ENCODE measurements at regions not wholly inside any gene's neighbourhood (a gene's known extent, or its start where the extent isn't known, plus 50 kb on each side); places are given as distances from the start of the nearest gene placed in this dataset.

DNA sequence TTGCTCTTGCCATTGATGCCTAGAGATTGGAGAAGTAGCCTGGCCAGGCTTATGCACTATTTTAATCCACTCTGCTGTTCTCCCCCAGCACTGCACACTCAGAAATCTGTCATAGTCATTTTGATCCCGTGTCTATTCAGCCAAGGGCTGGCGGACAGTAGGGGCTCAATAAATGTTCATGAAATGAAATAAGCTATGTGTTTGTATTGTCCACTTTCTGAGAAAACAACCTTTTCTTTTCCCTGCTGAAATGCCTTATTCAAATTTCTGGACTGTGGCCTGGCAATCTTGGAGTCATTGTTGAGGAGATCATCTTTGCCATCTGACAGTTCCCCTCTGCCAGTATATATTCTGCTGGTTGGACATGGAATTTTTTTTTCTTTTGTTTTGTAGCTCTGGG, 550.4 kb upstream of the MAP3K7 start:
- Mint-ChIP-seq H3K4me1 (peaks cover 21% of the 10 kb centered on the region), H3K9me3 (no peaks in the 10 kb centered on the region), H3K4me3 (no peak overlapping the region)

GRCh38 chr6:91135406-91136103, 548.7 kb upstream of the MAP3K7 start:
- Mint-ChIP-seq H3K4me3 (no peak overlapping the region), H3K9me3 (no peaks in the 10 kb centered on the region), H3K36me3 (no peaks in the 10 kb centered on the region), H3K27me3 (ENCODE audit: low read depth) (peaks cover 2% of the 10 kb centered on the region), H3K4me1 (peaks cover 13% of the 10 kb centered on the region), H3K27ac (no peak overlapping the region)
- DNase-seq (ENCODE audit: low spot score in 2 of 2, unreplicated experiment in 2 of 2), result no peak
- no peak for TF ChIP-seq CTCF (IDR thresholded peaks at IDR 0.05; ENCODE audit: unreplicated experiment)

More for the DNA sequence above, 550.4 kb upstream of the MAP3K7 start:
- Mint-ChIP-seq H3K27ac (no peak overlapping the region), H3K27me3 (ENCODE audit: low read depth) (peaks cover 2% of the 10 kb centered on the region), H3K36me3 (no peaks in the 10 kb centered on the region)
- no peak for DNase-seq (ENCODE audit: low spot score in 2 of 2, unreplicated experiment in 2 of 2)
- no peak for TF ChIP-seq CTCF (IDR thresholded peaks at IDR 0.05; ENCODE audit: unreplicated experiment)

DNA sequence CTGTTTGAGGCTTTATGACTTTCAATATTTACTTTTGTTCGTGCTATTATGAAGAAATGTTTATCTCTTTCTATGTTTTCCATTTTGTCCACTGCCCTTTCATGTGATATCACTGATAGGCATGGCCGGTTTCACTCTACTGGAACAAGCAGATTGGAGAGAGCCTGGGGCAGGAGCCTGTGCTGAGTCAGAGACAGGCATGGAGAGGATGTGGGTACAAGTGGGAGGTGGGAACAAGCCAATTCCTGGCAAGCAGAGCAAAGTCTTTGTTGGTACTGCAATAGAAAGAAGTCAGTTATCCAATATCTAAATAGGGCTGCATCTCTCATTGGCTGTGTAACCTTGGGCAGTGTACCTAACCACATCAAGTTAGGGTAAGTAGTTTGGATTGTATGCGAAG, 545.6 kb upstream of the MAP3K7 start:
- no peak for TF ChIP-seq CTCF (IDR thresholded peaks at IDR 0.05; ENCODE audit: unreplicated experiment)
- H3K27ac Mint-ChIP-seq, result no peak overlapping the region
- H3K9me3 Mint-ChIP-seq, result peaks cover 2% of the 10 kb centered on the region
- DNase-seq (ENCODE audit: low spot score in 2 of 2, unreplicated experiment in 2 of 2), result no peak
- H3K27me3 Mint-ChIP-seq (ENCODE audit: low read depth), result peaks cover 2% of the 10 kb centered on the region
- no peaks in the 10 kb centered on the region for H3K36me3 Mint-ChIP-seq
- peaks cover 4% of the 10 kb centered on the region for H3K4me1 Mint-ChIP-seq
- H3K4me3 Mint-ChIP-seq, result no peak overlapping the region

- Mint-ChIP-seq H3K27me3 (ENCODE audit: low read depth) (peaks cover 4% of the 10 kb centered on the region), H3K4me3 (no peak overlapping the region), H3K9me3 (peaks cover 7% of the 10 kb centered on the region), H3K4me1 (no peaks in the 10 kb centered on the region), H3K27ac (no peak overlapping the region), H3K36me3 (no peaks in the 10 kb centered on the region)
- no peak for DNase-seq (ENCODE audit: low spot score in 2 of 2, unreplicated experiment in 2 of 2)
- no peak for TF ChIP-seq CTCF (IDR thresholded peaks at IDR 0.05; ENCODE audit: unreplicated experiment)
Measured at GRCh38 chr6:91130126-91130525, 543.3 kb upstream of the MAP3K7 start.

GRCh38 chr6:91127752-91128151, 540.9 kb upstream of the MAP3K7 start:
- DNase-seq (ENCODE audit: low spot score in 2 of 2, unreplicated experiment in 2 of 2), result no peak
- TF ChIP-seq CTCF (IDR thresholded peaks at IDR 0.05; ENCODE audit: unreplicated experiment), result no peak
- no peak overlapping the region for H3K4me3 Mint-ChIP-seq
- H3K9me3 Mint-ChIP-seq, result peaks cover 7% of the 10 kb centered on the region
- H3K4me1 Mint-ChIP-seq, result no peaks in the 10 kb centered on the region
- H3K27ac Mint-ChIP-seq, result no peak overlapping the region
- no peaks in the 10 kb centered on the region for H3K36me3 Mint-ChIP-seq
- peaks cover 3% of the 10 kb centered on the region for H3K27me3 Mint-ChIP-seq (ENCODE audit: low read depth)
